SK-N-SH (cell line): ENCODE measurements at regions not wholly inside any gene's neighbourhood (a gene's known extent, or its start where the extent isn't known, plus 50 kb on each side); places are given as distances from the start of the nearest gene placed in this dataset.

ENCODE experiments used
- CTCF ChIA-PET: fragments of 300-600, 350-600 bp; formaldehyde crosslinking; extraction: SDS; loops from one replicate; lab custom pipeline; 2021; lab: Yijun Ruan, JAX
- POLR2A ChIA-PET: fragments of 350-600 bp; sonication (Branson Sonifier 250); formaldehyde crosslinking; extraction: SDS; loops from one replicate; lab custom pipeline; 2020; ENCODE audit warnings: antibody characterized with exemption, inconsistent platforms; lab: Yijun Ruan, JAX
- DNase-seq: peaks from one replicate; pipeline ENCODE4 v3.0.0; 2012
- H2AFZ ChIP-seq: fragments of 200-600 bp; sonication (generic); 2 replicates; pipeline ENCODE4 v1.8.1; 2016; ENCODE audit warnings: antibody characterized with exemption, mild to moderate bottlenecking, low read depth
- H3F3A ChIP-seq: fragments of 200-600 bp; sonication (generic); replicated peaks from 2 replicates; pipeline ENCODE3; 2016; ENCODE audit warnings: antibody characterized with exemption, mild to moderate bottlenecking; ENCODE audit not compliant: insufficient read depth
- H3K27ac ChIP-seq, 2 experiments: fragments of 200-500 bp in 1 of 2; fragments of 200-600 bp in 1 of 2; sonication (Bioruptor generic) in 1 of 2; sonication (generic), shearing (Covaris generic) in 1 of 2; 2 replicates each; pipeline versions ENCODE4 v1.5.1 to v1.6.1; 2014 to 2016; ENCODE audit warnings: low read depth in 2 of 2, inconsistent platforms in 1 of 2, low read length in 1 of 2, mild to moderate bottlenecking in 1 of 2, mixed read lengths in 1 of 2
- H3K27me3 ChIP-seq: fragments of 200-600 bp; sonication (generic), shearing (Covaris generic); 2 replicates; pipeline ENCODE4 v1.6.1; 2016; ENCODE audit warnings: mixed run types; ENCODE audit not compliant: insufficient read depth
- H3K36me3 ChIP-seq, 2 experiments: fragments of 200-500 bp in 1 of 2; fragments of 200-600 bp in 1 of 2; sonication (Bioruptor generic) in 1 of 2; sonication (generic) in 1 of 2; replicated peaks in 1 of 2; 2 replicates each; pipeline versions ENCODE3 to v1.5.1; 2014 to 2016; ENCODE audit warnings: low read length in 1 of 2, mild to moderate bottlenecking in 1 of 2; ENCODE audit not compliant: insufficient read depth in 2 of 2, control insufficient read depth in 1 of 2
- H3K4me1 ChIP-seq, 2 experiments: fragments of 200-500 bp in 1 of 2; fragments of 200-600 bp in 1 of 2; sonication (Bioruptor generic) in 1 of 2; sonication (generic), shearing (Covaris generic) in 1 of 2; 2 replicates each; pipeline versions ENCODE4 v1.5.1 to v1.6.1; 2014 to 2016; ENCODE audit warnings: low read depth in 1 of 2, low read length in 1 of 2, mixed run types in 1 of 2; ENCODE audit not compliant: insufficient read depth in 2 of 2, control insufficient read depth in 1 of 2
- H3K4me2 ChIP-seq: fragments of 200-600 bp; sonication (generic), shearing (Covaris generic); 2 replicates; pipeline ENCODE4 v1.6.1; 2017; ENCODE audit warnings: mixed run types
- H3K4me3 ChIP-seq, 2 experiments: fragments of 200-500 bp in 1 of 2; fragments of 200-600 bp in 1 of 2; sonication (Bioruptor generic) in 1 of 2; sonication (generic), shearing (Covaris generic) in 1 of 2; 2 replicates each; pipeline versions ENCODE4 v1.5.1 to v1.8.1; 2014 to 2016; ENCODE audit warnings: low read depth in 2 of 2, inconsistent platforms in 1 of 2, low read length in 1 of 2, mild to moderate bottlenecking in 1 of 2, mixed read lengths in 1 of 2, moderate library complexity in 1 of 2
- H3K79me2 ChIP-seq: fragments of 200-600 bp; sonication (generic); 2 replicates; pipeline ENCODE4 v1.8.1; 2017; ENCODE audit warnings: mild to moderate bottlenecking; ENCODE audit not compliant: insufficient read depth
- H3K9ac ChIP-seq: fragments of 200-600 bp; sonication (generic); 2 replicates; pipeline ENCODE4 v1.6.1; 2017; ENCODE audit warnings: mixed run types
- H3K9me2 ChIP-seq: fragments of 200-600 bp; sonication (generic); 2 replicates; pipeline ENCODE4 v1.6.1; 2017; ENCODE audit warnings: mixed run types
- H3K9me3 ChIP-seq: fragments of 200-600 bp; sonication (generic); 2 replicates; pipeline ENCODE4 v1.6.1; 2017; ENCODE audit warnings: mixed run types, mild to moderate bottlenecking, moderate library complexity
- H4K20me1 ChIP-seq: fragments of 200-600 bp; sonication (generic); 2 replicates; pipeline ENCODE4 v1.6.1; 2017; ENCODE audit warnings: mild to moderate bottlenecking, mixed run types; ENCODE audit not compliant: insufficient read depth
- CHD2 ChIP-seq: fragments of 150-350 bp; IDR thresholded peaks from 2 replicates; pipeline ENCODE4 v1.6.1; 2018; ENCODE audit warnings: low read length; ENCODE audit not compliant: partially characterized antibody
- EP300 ChIP-seq, 2 experiments: IDR thresholded peaks; 2 replicates each; pipeline versions ENCODE4 v1.4.0 to v1.6.1; 2012; ENCODE audit warnings: borderline replicate concordance in 1 of 2, low read depth in 1 of 2, low read length in 1 of 2
- FOSL2 ChIP-seq: IDR thresholded peaks from 2 replicates; pipeline ENCODE4 v1.4.0; 2012; ENCODE audit warnings: low read depth, mild to moderate bottlenecking, moderate library complexity, borderline replicate concordance
- FOXJ3 ChIP-seq: sonication (generic); formaldehyde crosslinking; IDR thresholded peaks from 2 replicates; pipeline ENCODE4 v1.5.1; 2020; ENCODE audit warnings: mild to moderate bottlenecking, missing genetic modification reagents
- GABPA ChIP-seq: IDR thresholded peaks from 2 replicates; pipeline ENCODE4 v1.4.0; 2012; ENCODE audit warnings: low read depth, mild to moderate bottlenecking
- GATA2 ChIP-seq: sonication (generic); formaldehyde crosslinking; IDR thresholded peaks from 2 replicates; pipeline ENCODE4 v1.5.0; 2020; ENCODE audit warnings: mild to moderate bottlenecking, missing genetic modification reagents
- MEF2A ChIP-seq: IDR thresholded peaks from 2 replicates; pipeline ENCODE4 v1.4.0; 2012; ENCODE audit warnings: low read depth, borderline replicate concordance
- NFIC ChIP-seq: IDR thresholded peaks from 2 replicates; pipeline ENCODE4 v1.4.0; 2012; ENCODE audit warnings: borderline replicate concordance
- NRF1 ChIP-seq: IDR thresholded peaks from 2 replicates; pipeline ENCODE4 v1.6.1; 2012; ENCODE audit warnings: low read depth, mild to moderate bottlenecking, low read length
- POLR2AphosphoS5 ChIP-seq: IDR thresholded peaks from 2 replicates; pipeline ENCODE4 v1.6.1; 2012; ENCODE audit warnings: low read depth, low read length
- RFX5 ChIP-seq: IDR thresholded peaks from 2 replicates; pipeline ENCODE4 v1.6.1; 2012; ENCODE audit warnings: mild to moderate bottlenecking, improper control_type of control experiment, low read length
- RXRA ChIP-seq: IDR thresholded peaks from 2 replicates; pipeline ENCODE4 v1.4.0; 2012; ENCODE audit warnings: low read depth, mild to moderate bottlenecking, borderline replicate concordance
- SIN3A ChIP-seq: IDR thresholded peaks from 2 replicates; pipeline ENCODE4 v1.6.1; 2012; ENCODE audit warnings: low read depth, mild to moderate bottlenecking, low read length, moderate library complexity, borderline replicate concordance
- SMC3 ChIP-seq: IDR thresholded peaks from 2 replicates; pipeline ENCODE4 v1.6.1; 2012; ENCODE audit warnings: low read depth, low read length, improper control_type of control experiment
- TAF1 ChIP-seq: IDR thresholded peaks from 2 replicates; pipeline ENCODE4 v1.6.1; 2012; ENCODE audit warnings: low read depth, mild to moderate bottlenecking, low read length, moderate library complexity, borderline replicate concordance
- YY1 ChIP-seq: IDR thresholded peaks from 2 replicates; pipeline ENCODE4 v1.4.0; 2012; ENCODE audit warnings: low read depth, mild to moderate bottlenecking
- WGBS: methylation state at CpG from one replicate; pipeline ENCODE4 v1.1.6; 2017; ENCODE audit warnings: low lambda C conversion rate; 5-methylcytosine and 5-hydroxymethylcytosine counted together
- TF ChIP-seq, protein P1 (sequence below): IDR thresholded peaks from 2 replicates; pipeline ENCODE4 v1.4.0; 2012; ENCODE audit warnings: low read depth, borderline replicate concordance
- TF ChIP-seq, protein P2 (sequence below): IDR thresholded peaks from 2 replicates; pipeline ENCODE4; 2012
- TF ChIP-seq, protein P3 (sequence below): fragments of 200-600 bp; sonication (generic); IDR thresholded peaks from 2 replicates; pipeline ENCODE4 v1.6.1; 2017; ENCODE audit warnings: antibody characterized with exemption, mild to moderate bottlenecking, moderate library complexity
- TF ChIP-seq, protein P4 (sequence below): IDR thresholded peaks from 2 replicates; pipeline ENCODE4 v1.4.0; 2012; ENCODE audit warnings: low read depth

DNA sequence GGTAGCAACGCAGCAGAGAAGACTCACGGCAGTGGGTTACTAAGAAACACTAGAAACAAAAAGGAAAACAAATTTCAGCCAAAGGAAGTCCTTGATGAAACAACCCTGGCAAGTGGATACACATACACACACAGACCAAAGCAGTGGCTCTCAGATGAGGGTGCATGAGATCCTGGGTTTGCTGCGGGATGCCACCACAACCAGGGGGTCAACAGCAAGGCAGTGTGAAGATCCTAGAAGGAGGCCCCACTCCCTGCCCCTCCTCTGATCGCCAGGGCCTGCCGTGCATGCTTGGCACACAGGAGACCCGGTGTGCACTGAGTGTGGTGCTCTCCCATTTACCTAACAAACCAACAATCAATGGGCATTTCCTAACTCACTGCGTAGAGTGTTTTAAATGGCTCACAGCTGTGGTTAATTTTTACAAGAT lies 252.3 kb upstream of the KLF14 start:
- CTCF ChIA-PET: interaction anchor here (1.1 to 2.0 kb wide), 2 partner anchors 54 to 91 kb away, joined by 3 to 9 read pairs; no protein-coding TSS in a partner anchor
- Histone ChIP-seq H4K20me1 (peaks cover 12% of the 10 kb centered on the region; the same call in 1 of the 2 replicates), H3F3A (peaks cover 19% of the 10 kb centered on the region), H2AFZ (no peak overlapping the region), H3K4me3 (no peak overlapping the region), H3K9me3 (no peaks in the 10 kb centered on the region), H3K36me3 (peaks cover 8 to 32% of the 10 kb centered on the region in 2 experiments), H3K27me3 (no peaks in the 10 kb centered on the region), H3K79me2 (peaks cover 21% of the 10 kb centered on the region), H3K4me2 (no peak overlapping the region), H3K27ac (no peak overlapping the region), H3K9ac (no peak overlapping the region), H3K4me1 (peaks cover 0 to 4% of the 10 kb centered on the region in 2 experiments; a peak in 1 of 4 replicates), H3K9me2 (no peaks in the 10 kb centered on the region)
- no peak for DNase-seq
- POLR2A ChIA-PET: no interaction called here
- 94% methylated on average over 7 of the region's 7 CpGs for WGBS
- TF ChIP-seq FOSL2 (no peak), GATA2 (no peak), FOXJ3 (CRISPR knock-in tag) (no peak), SIN3A (no peak), POLR2AphosphoS5 (no peak), EP300 (IDR thresholded peaks at IDR 0.05; ENCODE audit: borderline replicate concordance in 1 of 2, low read depth in 1 of 2, low read length in 1 of 2) (no peak), CHD2 (no peak), NRF1 (no peak), SMC3 (no peak), TAF1 (no peak), GABPA (no peak), YY1 (no peak), MEF2A (no peak), NFIC (no peak), RXRA (no peak), RFX5 (no peak)
- TF ChIP-seq, protein P1, sequence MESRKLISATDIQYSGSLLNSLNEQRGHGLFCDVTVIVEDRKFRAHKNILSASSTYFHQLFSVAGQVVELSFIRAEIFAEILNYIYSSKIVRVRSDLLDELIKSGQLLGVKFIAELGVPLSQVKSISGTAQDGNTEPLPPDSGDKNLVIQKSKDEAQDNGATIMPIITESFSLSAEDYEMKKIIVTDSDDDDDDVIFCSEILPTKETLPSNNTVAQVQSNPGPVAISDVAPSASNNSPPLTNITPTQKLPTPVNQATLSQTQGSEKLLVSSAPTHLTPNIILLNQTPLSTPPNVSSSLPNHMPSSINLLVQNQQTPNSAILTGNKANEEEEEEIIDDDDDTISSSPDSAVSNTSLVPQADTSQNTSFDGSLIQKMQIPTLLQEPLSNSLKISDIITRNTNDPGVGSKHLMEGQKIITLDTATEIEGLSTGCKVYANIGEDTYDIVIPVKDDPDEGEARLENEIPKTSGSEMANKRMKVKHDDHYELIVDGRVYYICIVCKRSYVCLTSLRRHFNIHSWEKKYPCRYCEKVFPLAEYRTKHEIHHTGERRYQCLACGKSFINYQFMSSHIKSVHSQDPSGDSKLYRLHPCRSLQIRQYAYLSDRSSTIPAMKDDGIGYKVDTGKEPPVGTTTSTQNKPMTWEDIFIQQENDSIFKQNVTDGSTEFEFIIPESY: no peak
- TF ChIP-seq, protein P2, sequence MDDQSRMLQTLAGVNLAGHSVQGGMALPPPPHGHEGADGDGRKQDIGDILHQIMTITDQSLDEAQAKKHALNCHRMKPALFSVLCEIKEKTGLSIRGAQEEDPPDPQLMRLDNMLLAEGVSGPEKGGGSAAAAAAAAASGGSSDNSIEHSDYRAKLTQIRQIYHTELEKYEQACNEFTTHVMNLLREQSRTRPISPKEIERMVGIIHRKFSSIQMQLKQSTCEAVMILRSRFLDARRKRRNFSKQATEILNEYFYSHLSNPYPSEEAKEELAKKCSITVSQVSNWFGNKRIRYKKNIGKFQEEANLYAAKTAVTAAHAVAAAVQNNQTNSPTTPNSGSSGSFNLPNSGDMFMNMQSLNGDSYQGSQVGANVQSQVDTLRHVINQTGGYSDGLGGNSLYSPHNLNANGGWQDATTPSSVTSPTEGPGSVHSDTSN: no peak
- TF ChIP-seq, protein P3, sequence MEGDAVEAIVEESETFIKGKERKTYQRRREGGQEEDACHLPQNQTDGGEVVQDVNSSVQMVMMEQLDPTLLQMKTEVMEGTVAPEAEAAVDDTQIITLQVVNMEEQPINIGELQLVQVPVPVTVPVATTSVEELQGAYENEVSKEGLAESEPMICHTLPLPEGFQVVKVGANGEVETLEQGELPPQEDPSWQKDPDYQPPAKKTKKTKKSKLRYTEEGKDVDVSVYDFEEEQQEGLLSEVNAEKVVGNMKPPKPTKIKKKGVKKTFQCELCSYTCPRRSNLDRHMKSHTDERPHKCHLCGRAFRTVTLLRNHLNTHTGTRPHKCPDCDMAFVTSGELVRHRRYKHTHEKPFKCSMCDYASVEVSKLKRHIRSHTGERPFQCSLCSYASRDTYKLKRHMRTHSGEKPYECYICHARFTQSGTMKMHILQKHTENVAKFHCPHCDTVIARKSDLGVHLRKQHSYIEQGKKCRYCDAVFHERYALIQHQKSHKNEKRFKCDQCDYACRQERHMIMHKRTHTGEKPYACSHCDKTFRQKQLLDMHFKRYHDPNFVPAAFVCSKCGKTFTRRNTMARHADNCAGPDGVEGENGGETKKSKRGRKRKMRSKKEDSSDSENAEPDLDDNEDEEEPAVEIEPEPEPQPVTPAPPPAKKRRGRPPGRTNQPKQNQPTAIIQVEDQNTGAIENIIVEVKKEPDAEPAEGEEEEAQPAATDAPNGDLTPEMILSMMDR: no peak
- TF ChIP-seq, protein P4, sequence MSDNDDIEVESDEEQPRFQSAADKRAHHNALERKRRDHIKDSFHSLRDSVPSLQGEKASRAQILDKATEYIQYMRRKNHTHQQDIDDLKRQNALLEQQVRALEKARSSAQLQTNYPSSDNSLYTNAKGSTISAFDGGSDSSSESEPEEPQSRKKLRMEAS: no peak
